GM18868 (cell line): ENCODE measurements at regions not wholly inside any gene's neighbourhood (a gene's known extent, or its start where the extent isn't known, plus 50 kb on each side); places are given as distances from the start of the nearest gene placed in this dataset.

Experiments
- ATAC-seq: cut with Tn5 transposase; IDR thresholded peaks from one replicate; pipeline ENCODE4 v1.9.1; 2021; ENCODE audit warnings: mild to moderate bottlenecking, moderate library complexity; ENCODE audit not compliant: unreplicated experiment

GRCh38 chr20:59547596-59547995 is 56.7 kb upstream of the PHACTR3 start:
- ATAC-seq: no peak
